ENCODE measurements at regions not wholly inside any gene's neighbourhood (a gene's known extent, or its start where the extent isn't known, plus 50 kb on each side); places are given as distances from the start of the nearest gene placed in this dataset.

DNA sequence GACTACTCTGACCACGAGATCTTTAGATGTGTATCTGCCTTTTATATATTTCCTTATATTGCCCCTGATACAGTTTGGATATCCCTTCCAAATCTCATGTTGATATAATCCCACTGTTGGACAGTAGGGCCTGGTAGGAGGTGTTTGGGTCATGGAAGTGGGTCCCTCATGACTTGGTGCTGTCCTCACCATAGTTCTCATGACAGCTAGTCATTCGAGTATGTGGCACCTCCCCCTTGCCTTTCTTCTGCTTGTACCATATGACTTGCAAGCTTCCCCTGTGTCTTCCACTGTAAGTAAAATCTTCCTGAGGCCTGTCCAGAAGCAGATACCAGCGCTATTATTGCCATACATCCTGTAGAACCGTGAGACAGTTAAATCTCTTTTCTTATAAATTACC is 145.3 kb downstream of the ZNF518B start:
- TF ChIP-seq POLR2AphosphoS5 (IDR thresholded peaks at IDR 0.05) (no peak), CTCF (IDR thresholded peaks at IDR 0.05 in 8 of 11, conservative IDR thresholded peaks at IDR 0.05 in 3 of 11) (no peak)

All from spleen (tissue), 7 donors.